ENCODE measurements at regions not wholly inside any gene's neighbourhood (a gene's known extent, or its start where the extent isn't known, plus 50 kb on each side); places are given as distances from the start of the nearest gene placed in this dataset.

DNA sequence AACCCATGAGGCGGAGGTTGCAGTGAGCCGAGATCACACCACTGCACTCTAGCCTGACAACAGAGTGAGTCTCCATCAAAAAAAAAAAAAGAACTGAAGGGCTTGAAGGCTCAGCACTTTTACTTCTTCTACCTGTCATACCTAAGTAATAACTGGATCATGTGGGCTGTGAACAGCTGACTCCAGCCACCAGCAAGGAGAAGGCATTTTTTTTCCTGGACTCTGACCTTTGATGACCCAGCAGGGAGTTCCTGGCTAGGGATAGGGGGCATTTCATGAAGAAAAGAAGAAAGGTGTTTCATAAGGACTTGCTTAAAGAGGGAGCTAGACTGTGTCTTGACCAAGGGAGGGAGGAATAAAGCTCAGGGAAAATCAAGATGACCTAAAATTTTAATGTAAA is 266.0 kb downstream of the ZNF621 start:
- WGBS (ENCODE audit: insufficient coverage, insufficient read length): no CpG with 5 or more reads among the region's 2 CpGs
- H3K4me1 ChIP-seq (ENCODE audit: control insufficient read depth, insufficient read depth, low read length): no peaks in the 10 kb centered on the region
- no peak overlapping the region for H3K27ac ChIP-seq (ENCODE audit: low read length)
- no peak overlapping the region for H3K4me3 ChIP-seq (ENCODE audit: low read length)
- no peaks in the 10 kb centered on the region for H3K27me3 ChIP-seq (ENCODE audit: control insufficient read depth, insufficient read depth, low read length)
- H3K36me3 ChIP-seq (ENCODE audit: control insufficient read depth, insufficient read depth, low read length): no peaks in the 10 kb centered on the region
- no peak for DNase-seq (ENCODE audit: low read depth, low spot score)
- H3K9me3 ChIP-seq (ENCODE audit: control insufficient read depth, insufficient read depth, low read length): no peaks in the 10 kb centered on the region

DNA sequence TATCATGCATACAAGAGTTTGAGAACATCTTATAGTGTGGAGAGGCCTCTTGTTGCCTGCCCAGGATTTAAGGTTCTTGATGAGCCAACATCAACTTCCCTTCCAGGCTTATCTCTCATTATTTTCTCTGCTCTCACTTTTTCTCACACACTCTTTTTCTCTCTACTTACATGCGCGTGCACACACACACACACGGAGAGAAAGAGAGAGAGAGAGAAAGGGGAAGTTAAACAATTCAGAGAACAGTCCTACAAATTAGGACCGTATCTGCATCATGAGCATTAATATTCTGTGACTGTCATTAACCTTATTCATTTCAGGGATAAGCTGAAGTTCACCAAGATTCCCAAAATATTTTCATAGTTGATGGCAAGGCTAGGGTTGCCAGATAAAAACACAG is 269.0 kb downstream of the ZNF621 start:
- Histone ChIP-seq H3K27me3 (ENCODE audit: control insufficient read depth, insufficient read depth, low read length) (no peaks in the 10 kb centered on the region), H3K36me3 (ENCODE audit: control insufficient read depth, insufficient read depth, low read length) (no peaks in the 10 kb centered on the region), H3K4me1 (ENCODE audit: control insufficient read depth, insufficient read depth, low read length) (no peaks in the 10 kb centered on the region), H3K9me3 (ENCODE audit: control insufficient read depth, insufficient read depth, low read length) (no peaks in the 10 kb centered on the region), H3K4me3 (ENCODE audit: low read length) (no peak overlapping the region), H3K27ac (ENCODE audit: low read length) (no peak overlapping the region)
- no CpG with 5 or more reads among the region's 4 CpGs for WGBS (ENCODE audit: insufficient coverage, insufficient read length)
- no peak for DNase-seq (ENCODE audit: low read depth, low spot score)

DNA sequence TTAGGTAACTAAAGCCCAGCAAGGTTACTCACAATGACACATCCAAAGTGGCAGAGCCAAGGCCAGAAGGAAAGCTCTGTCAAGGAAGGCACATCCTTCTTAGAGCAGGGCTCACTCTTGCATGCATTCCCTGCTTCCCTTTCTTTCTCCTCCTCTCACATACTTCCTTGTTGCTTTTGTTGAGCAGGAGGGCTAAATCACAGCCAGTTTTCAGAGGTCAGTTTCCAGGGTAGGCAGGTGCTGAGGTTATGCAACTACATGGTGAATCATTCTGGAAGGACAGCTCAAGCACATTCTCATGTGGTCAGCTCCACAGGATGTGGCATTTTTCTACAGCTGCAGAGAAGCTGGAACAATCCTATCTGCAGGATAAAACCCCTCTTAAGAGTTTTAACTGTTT is 275.6 kb downstream of the ZNF621 start:
- DNase-seq (ENCODE audit: low read depth, low spot score): no peak
- Histone ChIP-seq H3K27ac (ENCODE audit: low read length) (no peak overlapping the region), H3K4me1 (ENCODE audit: control insufficient read depth, insufficient read depth, low read length) (peaks cover 1% of the 10 kb centered on the region), H3K36me3 (ENCODE audit: control insufficient read depth, insufficient read depth, low read length) (no peaks in the 10 kb centered on the region), H3K27me3 (ENCODE audit: control insufficient read depth, insufficient read depth, low read length) (no peaks in the 10 kb centered on the region), H3K9me3 (ENCODE audit: control insufficient read depth, insufficient read depth, low read length) (no peaks in the 10 kb centered on the region), H3K4me3 (ENCODE audit: low read length) (no peak overlapping the region)

DNA sequence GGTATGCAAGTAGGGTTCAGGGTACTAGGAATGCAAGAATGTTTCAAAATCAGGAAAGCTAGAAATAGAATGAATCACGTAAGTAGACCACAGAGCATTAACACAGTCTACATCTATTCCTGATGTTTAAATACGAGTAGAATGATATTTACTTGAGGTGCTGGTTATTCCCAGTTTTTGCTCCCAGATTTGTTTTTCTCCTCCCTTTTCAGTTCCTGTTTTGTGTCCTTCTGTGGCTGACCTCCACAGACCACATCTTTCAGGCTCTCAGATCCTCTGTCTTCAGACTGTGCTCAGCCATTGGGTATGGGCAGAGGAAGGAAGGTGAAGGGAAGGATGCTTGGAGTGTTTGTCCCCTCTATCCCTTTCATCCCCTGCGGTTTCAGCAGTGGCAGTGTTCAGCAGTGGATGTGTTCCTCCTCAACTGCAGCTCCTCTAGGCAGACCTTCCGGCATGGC is 276.6 kb downstream of the ZNF621 start:
- H3K36me3 ChIP-seq (ENCODE audit: control insufficient read depth, insufficient read depth, low read length): no peaks in the 10 kb centered on the region
- no peaks in the 10 kb centered on the region for H3K9me3 ChIP-seq (ENCODE audit: control insufficient read depth, insufficient read depth, low read length)
- no peak for DNase-seq (ENCODE audit: low read depth, low spot score)
- no peak overlapping the region for H3K27ac ChIP-seq (ENCODE audit: low read length)
- no peak overlapping the region for H3K4me3 ChIP-seq (ENCODE audit: low read length)
- WGBS (ENCODE audit: insufficient coverage, insufficient read length): no CpG with 5 or more reads among the region's 4 CpGs
- no peaks in the 10 kb centered on the region for H3K27me3 ChIP-seq (ENCODE audit: control insufficient read depth, insufficient read depth, low read length)
- H3K4me1 ChIP-seq (ENCODE audit: control insufficient read depth, insufficient read depth, low read length): peaks cover 1% of the 10 kb centered on the region

DNA sequence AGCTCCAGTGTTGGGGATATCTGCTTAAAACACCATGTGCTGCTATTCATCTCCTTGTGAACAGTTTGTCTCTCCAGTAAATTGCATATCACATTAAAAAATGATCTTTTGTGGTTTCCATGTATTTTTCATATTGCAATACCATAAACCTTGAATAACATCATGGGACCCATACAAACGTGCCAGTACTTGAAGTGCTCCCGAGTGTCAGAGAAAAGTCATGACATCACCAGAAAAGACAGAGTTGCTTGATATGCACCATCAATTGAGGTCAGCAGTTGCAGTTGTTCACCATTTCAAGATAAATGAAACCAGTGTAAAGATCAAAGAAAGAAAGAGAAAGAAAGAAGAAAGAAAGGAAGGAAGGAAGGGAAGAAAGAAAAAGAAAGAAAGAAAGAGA is 278.6 kb downstream of the ZNF621 start:
- Histone ChIP-seq H3K4me1 (ENCODE audit: control insufficient read depth, insufficient read depth, low read length) (peaks cover 1% of the 10 kb centered on the region), H3K27ac (ENCODE audit: low read length) (no peak overlapping the region), H3K4me3 (ENCODE audit: low read length) (no peak overlapping the region), H3K36me3 (ENCODE audit: control insufficient read depth, insufficient read depth, low read length) (no peaks in the 10 kb centered on the region), H3K9me3 (ENCODE audit: control insufficient read depth, insufficient read depth, low read length) (no peaks in the 10 kb centered on the region), H3K27me3 (ENCODE audit: control insufficient read depth, insufficient read depth, low read length) (no peaks in the 10 kb centered on the region)
- no peak for DNase-seq (ENCODE audit: low read depth, low spot score)
- WGBS (ENCODE audit: insufficient coverage, insufficient read length): no CpG with 5 or more reads among the region's 2 CpGs

DNA sequence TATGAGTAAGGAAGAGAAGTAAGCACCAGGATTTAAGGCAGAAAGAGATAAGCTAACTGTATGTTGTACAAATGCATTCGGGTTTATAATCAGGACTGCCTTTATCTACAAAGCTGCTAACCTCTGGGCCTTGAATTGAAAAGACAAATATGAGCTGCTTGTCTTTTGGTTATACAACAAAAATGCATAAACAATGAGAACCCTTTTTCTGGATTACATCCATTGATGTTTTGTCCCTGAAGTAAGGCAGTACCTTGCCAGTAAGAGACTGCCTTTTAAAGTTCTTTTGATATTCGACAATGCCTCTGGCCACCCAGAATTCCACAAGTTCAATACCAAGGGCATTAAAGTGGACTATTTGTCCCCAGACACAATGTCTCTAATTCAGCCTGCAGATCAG is 280.7 kb downstream of the ZNF621 start:
- no peaks in the 10 kb centered on the region for H3K36me3 ChIP-seq (ENCODE audit: control insufficient read depth, insufficient read depth, low read length)

DNA sequence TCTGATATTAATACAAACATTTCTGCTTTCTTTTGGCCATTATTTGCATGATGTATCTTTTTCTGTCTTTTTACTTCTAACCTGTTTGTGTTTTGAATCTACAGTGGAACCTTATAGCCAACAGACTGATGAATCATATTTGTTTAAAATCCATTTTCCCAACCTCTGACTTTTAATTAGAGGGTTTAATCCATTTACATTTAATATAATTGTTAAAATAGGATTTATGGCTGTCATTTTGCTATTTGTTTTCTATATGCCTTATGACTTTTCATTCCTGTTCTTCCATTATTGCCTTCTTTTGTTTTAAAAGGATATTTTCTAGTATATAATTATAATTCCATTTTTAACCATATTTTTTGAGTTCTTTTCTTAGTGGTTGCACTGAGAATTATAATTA is 286.1 kb downstream of the ZNF621 start:
- Histone ChIP-seq H3K27me3 (ENCODE audit: control insufficient read depth, insufficient read depth, low read length) (no peaks in the 10 kb centered on the region), H3K4me3 (ENCODE audit: low read length) (no peak overlapping the region), H3K36me3 (ENCODE audit: control insufficient read depth, insufficient read depth, low read length) (no peaks in the 10 kb centered on the region), H3K27ac (ENCODE audit: low read length) (no peak overlapping the region), H3K9me3 (ENCODE audit: control insufficient read depth, insufficient read depth, low read length) (no peaks in the 10 kb centered on the region), H3K4me1 (ENCODE audit: control insufficient read depth, insufficient read depth, low read length) (no peaks in the 10 kb centered on the region)
- no peak for DNase-seq (ENCODE audit: low read depth, low spot score)

More for the DNA sequence above, 280.7 kb downstream of the ZNF621 start:
- no peak for DNase-seq (ENCODE audit: low read depth, low spot score)
- Histone ChIP-seq H3K4me3 (ENCODE audit: low read length) (no peak overlapping the region), H3K4me1 (ENCODE audit: control insufficient read depth, insufficient read depth, low read length) (peaks cover under 1% of the 10 kb centered on the region), H3K27ac (ENCODE audit: low read length) (no peak overlapping the region), H3K27me3 (ENCODE audit: control insufficient read depth, insufficient read depth, low read length) (no peaks in the 10 kb centered on the region), H3K9me3 (ENCODE audit: control insufficient read depth, insufficient read depth, low read length) (no peaks in the 10 kb centered on the region)
- WGBS (ENCODE audit: insufficient coverage, insufficient read length): no CpG with 5 or more reads among the region's 2 CpGs

DNA sequence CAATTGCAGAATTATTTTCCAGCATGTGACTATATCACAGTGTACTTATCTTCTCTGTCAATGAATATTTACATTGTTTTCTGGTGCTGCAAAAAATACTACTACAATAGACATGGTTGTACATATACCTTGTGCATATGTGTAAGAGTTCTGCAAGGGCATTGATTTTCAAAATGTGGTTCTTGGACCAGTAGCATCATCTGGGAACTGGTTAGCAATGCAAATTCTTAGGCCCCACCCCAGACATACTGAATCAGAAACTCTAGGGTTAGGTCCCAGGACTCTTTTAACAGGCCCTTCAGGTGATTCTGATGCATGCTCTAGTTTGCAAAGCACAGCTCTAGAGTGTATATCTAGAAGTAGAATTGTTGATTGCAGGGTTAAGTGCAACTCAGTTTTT is 292.3 kb downstream of the ZNF621 start:
- H3K4me1 ChIP-seq (ENCODE audit: control insufficient read depth, insufficient read depth, low read length): no peaks in the 10 kb centered on the region
- no peak overlapping the region for H3K4me3 ChIP-seq (ENCODE audit: low read length)
- no peaks in the 10 kb centered on the region for H3K9me3 ChIP-seq (ENCODE audit: control insufficient read depth, insufficient read depth, low read length)
- no peaks in the 10 kb centered on the region for H3K36me3 ChIP-seq (ENCODE audit: control insufficient read depth, insufficient read depth, low read length)
- no peaks in the 10 kb centered on the region for H3K27me3 ChIP-seq (ENCODE audit: control insufficient read depth, insufficient read depth, low read length)
- no peak overlapping the region for H3K27ac ChIP-seq (ENCODE audit: low read length)
- no peak for DNase-seq (ENCODE audit: low read depth, low spot score)

DNA sequence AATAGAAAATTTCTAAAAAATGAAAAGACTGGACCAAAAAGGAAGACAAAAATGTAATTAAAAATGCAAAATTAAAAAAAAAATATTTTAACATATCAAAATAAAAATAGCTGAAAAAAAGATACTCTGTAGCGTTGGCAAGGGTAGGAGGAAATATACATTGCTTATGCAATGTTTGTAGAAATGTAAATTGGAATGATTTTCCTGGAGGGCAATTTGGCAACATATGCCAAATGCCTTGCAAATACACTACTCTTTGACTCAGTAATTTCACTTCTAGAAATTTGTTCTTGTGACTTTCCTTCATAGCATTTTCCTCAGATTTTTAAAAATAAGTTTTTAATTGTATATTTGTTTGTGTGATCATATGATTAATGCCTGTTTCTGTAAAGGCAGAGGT is 296.6 kb downstream of the ZNF621 start:
- no CpG with 5 or more reads among the region's 1 CpG for WGBS (ENCODE audit: insufficient coverage, insufficient read length)
- no peak for DNase-seq (ENCODE audit: low read depth, low spot score)
- H3K36me3 ChIP-seq (ENCODE audit: control insufficient read depth, insufficient read depth, low read length): no peaks in the 10 kb centered on the region
- no peaks in the 10 kb centered on the region for H3K27me3 ChIP-seq (ENCODE audit: control insufficient read depth, insufficient read depth, low read length)
- peaks cover 2% of the 10 kb centered on the region; the same call in 1 of the 2 replicates for H3K4me1 ChIP-seq (ENCODE audit: control insufficient read depth, insufficient read depth, low read length)
- no peaks in the 10 kb centered on the region for H3K9me3 ChIP-seq (ENCODE audit: control insufficient read depth, insufficient read depth, low read length)
- H3K27ac ChIP-seq (ENCODE audit: low read length): no peak overlapping the region
- H3K4me3 ChIP-seq (ENCODE audit: low read length): no peak overlapping the region

DNA sequence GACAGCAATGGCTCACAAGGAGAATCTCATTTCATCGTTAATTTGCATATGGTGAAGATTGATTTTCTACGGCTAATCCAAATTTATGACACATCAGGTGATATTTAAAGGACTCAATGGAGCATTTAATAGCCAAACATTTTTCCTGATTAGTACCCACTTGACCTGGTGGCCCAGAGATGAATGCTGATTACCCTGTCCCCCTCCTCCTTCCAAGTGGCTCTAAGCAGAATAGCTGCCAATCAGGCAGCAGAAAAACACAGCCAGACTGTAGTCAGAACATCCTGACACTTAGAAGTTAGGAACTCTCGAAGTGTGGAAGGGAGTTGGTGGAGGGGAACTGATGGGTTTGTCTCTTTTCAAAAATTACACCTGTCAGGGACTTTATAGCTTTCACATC is 302.5 kb downstream of the ZNF621 start:
- no CpG with 5 or more reads among the region's 3 CpGs for WGBS (ENCODE audit: insufficient coverage, insufficient read length)
- H3K27ac ChIP-seq (ENCODE audit: low read length): no peak overlapping the region
- DNase-seq (ENCODE audit: low read depth, low spot score): no peak

DNA sequence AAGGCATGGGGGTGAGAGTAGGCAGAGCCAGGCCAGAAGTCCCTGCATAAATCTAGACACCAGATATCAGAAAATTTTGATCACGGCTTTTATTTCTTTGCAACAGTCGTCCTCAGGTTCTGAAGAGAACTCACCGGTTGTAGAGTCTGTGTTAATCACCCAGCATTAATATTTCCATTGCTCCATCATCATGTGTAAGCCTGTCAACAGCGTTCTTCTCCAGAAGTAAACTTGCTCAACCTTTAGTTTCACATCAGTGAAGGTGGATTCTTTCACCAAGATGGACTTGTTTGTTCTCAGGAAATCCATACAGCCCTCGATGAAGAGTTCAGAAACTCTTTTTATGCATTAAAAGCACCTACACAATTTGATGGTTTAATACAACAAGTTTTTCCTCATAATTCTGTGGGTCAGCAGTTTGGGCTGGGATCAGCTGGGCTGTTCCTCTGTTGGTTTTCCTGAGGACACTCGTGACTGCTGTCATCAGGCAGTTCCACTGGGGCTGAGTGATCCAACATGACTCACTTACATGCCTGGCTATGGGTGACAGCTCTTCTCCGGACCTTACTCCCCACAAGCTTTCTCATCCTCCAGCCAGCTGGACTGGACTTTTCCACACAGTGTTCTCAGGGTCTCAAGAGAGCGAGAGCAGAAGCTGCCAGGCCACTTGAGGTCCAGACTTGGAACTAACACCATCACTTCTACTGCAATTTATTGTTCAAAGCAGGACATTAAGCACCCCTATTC is 303.4 kb downstream of the ZNF621 start:
- no peak for DNase-seq (ENCODE audit: low read depth, low spot score)
- H3K9me3 ChIP-seq (ENCODE audit: control insufficient read depth, insufficient read depth, low read length): no peaks in the 10 kb centered on the region
- no peaks in the 10 kb centered on the region for H3K36me3 ChIP-seq (ENCODE audit: control insufficient read depth, insufficient read depth, low read length)
- H3K4me3 ChIP-seq (ENCODE audit: low read length): no peak overlapping the region
- no peaks in the 10 kb centered on the region for H3K4me1 ChIP-seq (ENCODE audit: control insufficient read depth, insufficient read depth, low read length)
- no peak overlapping the region for H3K27ac ChIP-seq (ENCODE audit: low read length)
- no CpG with 5 or more reads among the region's 8 CpGs for WGBS (ENCODE audit: insufficient coverage, insufficient read length)
- no peaks in the 10 kb centered on the region for H3K27me3 ChIP-seq (ENCODE audit: control insufficient read depth, insufficient read depth, low read length)

More for the DNA sequence above, 302.5 kb downstream of the ZNF621 start:
- no peaks in the 10 kb centered on the region for H3K27me3 ChIP-seq (ENCODE audit: control insufficient read depth, insufficient read depth, low read length)
- H3K36me3 ChIP-seq (ENCODE audit: control insufficient read depth, insufficient read depth, low read length): no peaks in the 10 kb centered on the region
- H3K9me3 ChIP-seq (ENCODE audit: control insufficient read depth, insufficient read depth, low read length): no peaks in the 10 kb centered on the region
- H3K4me1 ChIP-seq (ENCODE audit: control insufficient read depth, insufficient read depth, low read length): peaks cover 2% of the 10 kb centered on the region; the same call in 1 of the 2 replicates
- H3K4me3 ChIP-seq (ENCODE audit: low read length): no peak overlapping the region

Data from iPS DF 6.9 (cell line).